ENCODE measurements at regions not wholly inside any gene's neighbourhood (a gene's known extent, or its start where the extent isn't known, plus 50 kb on each side); places are given as distances from the start of the nearest gene placed in this dataset.

DNA sequence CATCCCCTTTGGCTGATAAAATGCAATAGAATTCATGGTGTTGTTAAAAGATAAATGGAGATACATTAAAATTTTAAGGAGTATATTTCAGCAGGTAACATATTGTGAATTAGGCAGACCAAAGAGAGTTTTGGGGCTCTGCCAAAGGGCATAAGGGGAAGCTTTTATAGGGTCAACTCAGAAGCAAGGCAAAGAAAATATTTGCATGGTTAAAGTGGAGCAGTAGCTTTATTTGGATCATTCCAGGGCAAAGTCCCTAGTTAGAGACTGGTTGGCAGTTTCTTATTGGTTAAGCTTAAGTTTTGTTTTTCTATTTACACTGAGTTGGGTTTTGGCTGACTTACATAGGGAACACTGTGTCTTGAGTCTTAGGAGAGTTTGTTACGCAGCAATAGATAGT is 75.1 kb upstream of the CA10 start:
- TF ChIP-seq, protein P1, sequence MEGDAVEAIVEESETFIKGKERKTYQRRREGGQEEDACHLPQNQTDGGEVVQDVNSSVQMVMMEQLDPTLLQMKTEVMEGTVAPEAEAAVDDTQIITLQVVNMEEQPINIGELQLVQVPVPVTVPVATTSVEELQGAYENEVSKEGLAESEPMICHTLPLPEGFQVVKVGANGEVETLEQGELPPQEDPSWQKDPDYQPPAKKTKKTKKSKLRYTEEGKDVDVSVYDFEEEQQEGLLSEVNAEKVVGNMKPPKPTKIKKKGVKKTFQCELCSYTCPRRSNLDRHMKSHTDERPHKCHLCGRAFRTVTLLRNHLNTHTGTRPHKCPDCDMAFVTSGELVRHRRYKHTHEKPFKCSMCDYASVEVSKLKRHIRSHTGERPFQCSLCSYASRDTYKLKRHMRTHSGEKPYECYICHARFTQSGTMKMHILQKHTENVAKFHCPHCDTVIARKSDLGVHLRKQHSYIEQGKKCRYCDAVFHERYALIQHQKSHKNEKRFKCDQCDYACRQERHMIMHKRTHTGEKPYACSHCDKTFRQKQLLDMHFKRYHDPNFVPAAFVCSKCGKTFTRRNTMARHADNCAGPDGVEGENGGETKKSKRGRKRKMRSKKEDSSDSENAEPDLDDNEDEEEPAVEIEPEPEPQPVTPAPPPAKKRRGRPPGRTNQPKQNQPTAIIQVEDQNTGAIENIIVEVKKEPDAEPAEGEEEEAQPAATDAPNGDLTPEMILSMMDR (IDR thresholded peaks at IDR 0.05): no peak
- TF ChIP-seq TCF7L2 (IDR thresholded peaks at IDR 0.05; ENCODE audit: low read depth, low read length) (no peak), POLR2AphosphoS5 (IDR thresholded peaks at IDR 0.05; ENCODE audit: low read depth, low read length) (no peak), SIN3A (IDR thresholded peaks at IDR 0.05; ENCODE audit: borderline replicate concordance, insufficient read depth, low read depth, low read length) (no peak)

Data from Panc1 (cell line).